ENCODE measurements at regions not wholly inside any gene's neighbourhood (a gene's known extent, or its start where the extent isn't known, plus 50 kb on each side); places are given as distances from the start of the nearest gene placed in this dataset.
"Not testable (repeated sequence)": the region's sequence is repeated elsewhere in the genome, so short reads cannot be mapped to it uniquely, and the experiment has no call there.

DNA sequence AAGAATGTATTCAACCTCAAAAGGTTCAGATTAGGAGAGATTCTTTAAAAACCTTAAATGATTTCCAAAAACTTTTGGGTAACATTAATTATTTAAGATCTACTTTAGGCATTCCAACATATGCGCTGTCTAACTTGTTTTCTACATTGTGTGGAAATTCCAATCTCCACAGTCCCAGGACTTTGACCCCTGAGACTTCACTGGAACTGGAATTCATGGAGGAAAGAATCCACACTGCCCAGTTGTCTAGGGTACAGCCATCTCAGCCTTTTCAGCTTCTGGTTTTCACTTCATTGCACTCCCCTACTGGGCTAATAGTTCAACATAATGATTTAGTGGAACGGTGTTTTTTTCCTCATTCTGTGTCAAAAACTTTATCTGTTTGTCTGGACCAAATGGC, 161.5 kb downstream of the IER5 start:
- ChIA-PET CTCF (no interaction called here), POLR2A (interaction anchor here (0.7 kb wide), 1 partner anchor 1349 kb away, joined by 3 read pairs; no protein-coding TSS in a partner anchor)
- Mint-ChIP-seq H3K9me3 (peaks cover 26% of the 10 kb centered on the region), H3K36me3 (no peaks in the 10 kb centered on the region), H3K27me3 (no peaks in the 10 kb centered on the region), H3K4me3 (no peak overlapping the region), H3K4me1 (ENCODE audit: low read depth) (no peaks in the 10 kb centered on the region), H3K27ac (no peak overlapping the region)
- no peak for DNase-seq
- intact Hi-C loops (cut with micrococcal nuclease): no loop called here

DNA sequence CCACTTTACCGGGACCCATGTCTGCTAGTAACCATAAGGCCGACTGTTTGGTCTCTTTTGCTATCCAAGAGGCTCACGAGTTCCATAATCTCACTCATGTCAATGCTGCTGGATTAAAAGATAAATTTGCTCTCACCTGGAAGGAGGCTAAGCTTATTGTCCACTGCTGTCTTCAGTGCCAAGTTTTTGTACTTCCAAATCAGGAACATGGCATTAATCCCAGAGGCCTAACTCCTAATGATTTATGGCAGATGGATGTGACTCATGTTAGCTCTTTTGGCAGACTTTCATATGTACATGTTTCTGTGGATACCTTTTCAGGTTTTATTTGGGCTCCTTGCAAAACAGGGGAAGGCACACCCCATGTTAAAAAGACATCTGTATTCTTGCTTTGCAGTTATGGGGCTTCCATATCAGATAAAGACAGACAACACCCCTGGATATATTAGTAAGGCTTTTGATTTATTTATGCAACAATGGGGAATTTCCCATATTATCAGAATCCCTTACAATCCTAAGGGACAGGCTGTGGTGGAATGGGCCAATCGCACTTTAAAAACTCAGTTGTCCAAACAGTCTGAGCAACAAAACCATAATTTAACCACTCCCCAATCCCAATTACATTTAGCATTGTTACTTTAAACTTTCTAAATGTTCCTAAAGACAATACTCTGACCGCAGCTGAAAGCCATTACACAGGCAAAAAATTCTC, 162.7 kb downstream of the IER5 start:
- H3K27ac Mint-ChIP-seq: no peak overlapping the region
- H3K4me3 Mint-ChIP-seq: no peak overlapping the region
- intact Hi-C loops (cut with micrococcal nuclease): no loop called here
- no peaks in the 10 kb centered on the region for H3K36me3 Mint-ChIP-seq
- H3K4me1 Mint-ChIP-seq (ENCODE audit: low read depth): no peaks in the 10 kb centered on the region
- no peaks in the 10 kb centered on the region for H3K27me3 Mint-ChIP-seq
- peaks cover 28% of the 10 kb centered on the region for H3K9me3 Mint-ChIP-seq
- CTCF ChIA-PET: no interaction called here
- no peak for DNase-seq
- POLR2A ChIA-PET: no interaction called here

DNA sequence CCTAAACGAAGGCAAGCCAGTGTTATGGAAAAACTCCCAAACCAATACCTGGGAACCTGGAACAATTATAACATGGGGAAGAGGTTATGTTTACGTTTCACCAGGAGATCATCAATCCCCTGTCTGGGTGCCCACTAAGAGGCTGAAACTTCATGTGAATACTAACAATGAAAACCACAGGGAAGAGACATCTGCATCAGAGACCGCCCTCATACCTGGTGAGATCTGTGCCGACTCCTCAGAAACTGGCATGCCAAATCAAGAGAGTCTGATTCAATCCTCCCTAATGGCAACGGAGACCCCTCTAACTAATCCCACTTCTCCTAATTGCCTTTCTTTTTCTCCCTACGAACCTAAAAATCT, 163.2 kb downstream of the IER5 start:
- H3K36me3 Mint-ChIP-seq: no peaks in the 10 kb centered on the region
- ChIA-PET CTCF (no interaction called here), POLR2A (no interaction called here)
- no peaks in the 10 kb centered on the region for H3K27me3 Mint-ChIP-seq
- no peak overlapping the region for H3K27ac Mint-ChIP-seq
- H3K4me1 Mint-ChIP-seq (ENCODE audit: low read depth): no peaks in the 10 kb centered on the region
- H3K4me3 Mint-ChIP-seq: no peak overlapping the region
- no peak for DNase-seq
- H3K9me3 Mint-ChIP-seq: peaks cover 24% of the 10 kb centered on the region
- intact Hi-C loops (cut with micrococcal nuclease): no loop called here

DNA sequence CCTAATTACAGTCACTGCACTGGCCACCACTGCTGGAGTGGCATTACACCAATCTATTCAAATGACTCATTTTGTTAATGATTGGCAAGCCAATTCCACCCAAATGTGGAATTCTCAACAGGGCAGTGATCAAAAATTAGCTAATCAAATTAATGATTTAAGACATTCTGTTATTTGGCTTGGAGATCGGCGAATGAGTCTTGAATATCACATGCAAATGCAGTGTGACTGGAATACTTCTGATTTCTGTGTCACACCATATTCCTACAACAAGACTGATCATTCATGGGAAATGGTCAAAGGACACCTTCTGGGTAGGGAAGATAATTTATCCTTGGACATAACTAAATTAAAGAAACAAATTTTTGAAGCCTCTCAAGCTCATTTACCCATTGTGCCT, 165.1 kb downstream of the IER5 start:
- H3K4me1 Mint-ChIP-seq (ENCODE audit: low read depth); DNase-seq; H3K36me3 Mint-ChIP-seq; H3K27me3 Mint-ChIP-seq; intact Hi-C loops (cut with micrococcal nuclease); POLR2A ChIA-PET; H3K4me3 Mint-ChIP-seq; H3K27ac Mint-ChIP-seq; CTCF ChIA-PET: not testable (repeated sequence)
- peaks cover 12% of the 10 kb centered on the region for H3K9me3 Mint-ChIP-seq

DNA sequence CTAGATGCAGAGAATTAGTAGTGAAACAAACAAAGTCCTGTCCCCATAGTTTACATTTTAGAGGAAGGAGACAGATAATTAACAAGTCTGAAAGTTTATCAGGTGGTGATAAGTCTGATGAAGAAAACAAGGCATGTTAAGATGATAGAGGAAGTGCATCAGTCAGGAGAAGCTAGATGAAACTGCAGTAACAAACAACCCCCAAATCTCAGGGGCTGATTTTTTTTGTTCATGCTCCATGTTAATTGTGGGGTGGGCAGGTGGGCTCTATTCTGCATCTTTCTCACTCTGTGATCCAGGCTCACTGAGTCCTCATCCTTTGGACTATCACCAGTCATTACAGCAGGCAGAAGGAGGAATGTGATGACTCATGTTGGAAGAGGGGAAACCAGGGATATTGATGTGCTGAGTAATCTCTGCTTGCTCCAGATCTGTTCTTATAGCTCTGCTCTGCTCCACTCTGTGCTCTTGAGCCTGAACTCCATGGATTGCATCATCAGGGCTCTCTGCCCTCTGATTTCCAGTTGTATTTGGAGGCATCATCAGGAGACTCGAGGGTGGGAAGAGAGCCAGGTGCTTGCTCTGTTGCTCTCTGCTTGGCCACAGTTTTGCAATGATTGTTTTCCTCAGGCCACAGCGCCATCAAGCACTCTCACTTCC, 166.9 kb downstream of the IER5 start:
- CTCF ChIA-PET: no interaction called here
- POLR2A ChIA-PET: no interaction called here
- Mint-ChIP-seq H3K9me3 (peaks cover 12% of the 10 kb centered on the region), H3K4me1 (ENCODE audit: low read depth) (no peaks in the 10 kb centered on the region), H3K27ac (no peak overlapping the region), H3K27me3 (peaks cover 2% of the 10 kb centered on the region), H3K36me3 (no peaks in the 10 kb centered on the region), H3K4me3 (no peak overlapping the region)
- intact Hi-C loops (cut with micrococcal nuclease): no loop called here
- no peak for DNase-seq

DNA sequence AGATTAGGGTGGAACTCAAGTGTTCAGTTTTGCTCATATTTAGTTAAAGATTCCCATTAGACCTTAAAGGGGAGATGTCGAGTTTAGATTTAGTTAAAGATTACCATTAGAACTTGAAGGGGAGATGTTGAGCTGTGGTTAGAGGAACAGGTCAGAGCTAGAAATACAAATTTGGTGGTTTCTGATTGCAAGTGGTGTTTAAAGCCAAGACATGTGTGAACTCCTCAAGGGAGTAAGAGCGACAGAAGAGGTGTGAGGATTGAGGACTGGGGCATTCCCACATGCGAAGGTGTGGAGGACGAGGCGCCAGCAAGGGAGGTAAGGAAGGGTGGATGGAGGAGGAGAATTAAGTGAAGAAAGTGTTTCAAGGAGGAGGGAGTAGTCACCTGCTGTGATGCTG, 168.6 kb downstream of the IER5 start:
- Mint-ChIP-seq H3K27me3 (peaks cover 3% of the 10 kb centered on the region), H3K9me3 (peaks cover 12% of the 10 kb centered on the region), H3K27ac (no peak overlapping the region), H3K36me3 (no peaks in the 10 kb centered on the region), H3K4me1 (ENCODE audit: low read depth) (no peaks in the 10 kb centered on the region), H3K4me3 (no peak overlapping the region)
- ChIA-PET POLR2A (no interaction called here), CTCF (no interaction called here)
- no peak for DNase-seq
- intact Hi-C loops (cut with micrococcal nuclease): no loop called here

DNA sequence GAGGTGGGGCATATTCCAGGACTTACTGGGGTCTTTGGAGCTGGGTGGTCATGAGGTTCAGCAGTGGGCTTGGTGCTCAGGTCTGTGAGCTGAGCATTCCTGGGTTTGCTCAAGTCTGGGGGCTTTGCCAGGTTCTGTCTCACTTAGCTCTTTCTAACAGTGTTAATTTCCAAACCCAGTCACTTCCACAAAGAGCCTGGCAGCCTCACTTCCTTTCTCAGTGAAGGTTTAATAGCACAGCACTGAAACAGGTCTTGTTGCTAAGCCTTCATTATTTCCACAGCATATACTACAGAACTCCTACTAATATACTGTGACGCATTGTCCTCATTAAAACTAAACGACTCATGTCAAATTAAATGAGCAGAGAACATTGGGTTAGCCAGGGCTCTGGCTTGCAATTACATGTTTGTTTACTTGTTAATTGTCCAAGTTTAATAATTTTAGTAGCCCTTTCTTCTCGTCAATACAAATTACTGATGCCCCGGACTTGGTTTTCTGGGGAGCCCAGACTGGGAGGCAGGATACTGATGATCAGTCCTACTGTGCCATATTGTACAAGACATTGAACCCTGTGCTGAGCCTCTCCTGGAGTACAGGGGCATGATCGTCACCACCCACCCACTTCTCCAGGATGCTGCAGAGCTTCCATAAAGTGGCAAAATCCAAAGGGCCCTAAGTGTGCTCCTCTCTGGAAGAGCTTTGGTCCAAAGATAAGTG, 170.7 kb downstream of the IER5 start:
- no peak for DNase-seq
- H3K27ac Mint-ChIP-seq: no peak overlapping the region
- no peak overlapping the region for H3K4me3 Mint-ChIP-seq
- no peaks in the 10 kb centered on the region for H3K4me1 Mint-ChIP-seq (ENCODE audit: low read depth)
- peaks cover 11% of the 10 kb centered on the region for H3K9me3 Mint-ChIP-seq
- ChIA-PET POLR2A (no interaction called here), CTCF (no interaction called here)
- H3K27me3 Mint-ChIP-seq: peaks cover 6% of the 10 kb centered on the region
- intact Hi-C loops (cut with micrococcal nuclease): no loop called here
- H3K36me3 Mint-ChIP-seq: no peaks in the 10 kb centered on the region

DNA sequence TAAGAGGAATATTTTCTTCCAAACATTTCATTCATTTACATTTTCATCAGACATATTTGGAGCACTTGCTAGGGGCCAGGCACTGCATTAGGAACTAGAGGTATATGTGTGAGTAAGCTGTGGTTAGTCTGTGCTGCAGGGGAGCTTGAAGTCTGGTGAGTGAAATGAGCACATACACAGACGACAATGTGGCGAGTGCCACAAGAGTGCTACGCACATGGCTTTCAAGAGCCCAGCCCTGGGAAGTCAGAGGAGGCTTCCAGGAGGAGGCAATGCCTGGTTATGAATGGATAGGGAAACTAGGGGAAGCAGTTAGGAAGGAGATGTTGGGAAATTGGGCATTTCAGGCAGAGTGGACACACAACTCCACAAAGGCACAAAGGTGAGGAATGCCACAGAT, 171.8 kb downstream of the IER5 start:
- peaks cover 6% of the 10 kb centered on the region for H3K27me3 Mint-ChIP-seq
- POLR2A ChIA-PET: no interaction called here
- peaks cover 2% of the 10 kb centered on the region for H3K9me3 Mint-ChIP-seq
- no peak overlapping the region for H3K4me3 Mint-ChIP-seq
- H3K27ac Mint-ChIP-seq: no peak overlapping the region
- CTCF ChIA-PET: no interaction called here
- H3K4me1 Mint-ChIP-seq (ENCODE audit: low read depth): no peaks in the 10 kb centered on the region
- no peak for DNase-seq
- no peaks in the 10 kb centered on the region for H3K36me3 Mint-ChIP-seq
- intact Hi-C loops (cut with micrococcal nuclease): no loop called here

DNA sequence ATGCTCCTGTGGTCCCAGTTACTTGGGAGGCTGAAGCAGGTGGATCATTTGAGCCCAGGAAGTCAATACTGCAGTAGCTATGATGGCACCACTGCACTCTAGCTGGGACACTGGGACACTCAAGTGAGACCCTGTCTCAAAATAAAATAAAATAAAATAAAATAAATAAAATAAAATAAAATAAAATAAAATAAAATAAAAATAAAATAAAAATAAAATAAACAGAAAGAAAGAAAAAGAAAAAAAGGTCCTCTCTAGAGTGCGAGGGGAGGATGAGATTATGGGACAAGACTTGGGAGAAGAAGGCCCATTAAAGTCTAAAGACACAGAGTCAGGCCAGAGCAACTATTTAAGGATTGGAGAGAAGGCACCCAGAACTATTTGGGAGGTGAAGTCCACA, 172.5 kb downstream of the IER5 start:
- intact Hi-C loops (cut with micrococcal nuclease): no loop called here
- ChIA-PET CTCF (no interaction called here), POLR2A (no interaction called here)
- H3K27ac Mint-ChIP-seq: no peak overlapping the region
- no peak overlapping the region for H3K4me3 Mint-ChIP-seq
- H3K36me3 Mint-ChIP-seq: no peaks in the 10 kb centered on the region
- H3K27me3 Mint-ChIP-seq: peaks cover 6% of the 10 kb centered on the region
- no peaks in the 10 kb centered on the region for H3K4me1 Mint-ChIP-seq (ENCODE audit: low read depth)
- H3K9me3 Mint-ChIP-seq: no peaks in the 10 kb centered on the region
- DNase-seq: no peak

DNA sequence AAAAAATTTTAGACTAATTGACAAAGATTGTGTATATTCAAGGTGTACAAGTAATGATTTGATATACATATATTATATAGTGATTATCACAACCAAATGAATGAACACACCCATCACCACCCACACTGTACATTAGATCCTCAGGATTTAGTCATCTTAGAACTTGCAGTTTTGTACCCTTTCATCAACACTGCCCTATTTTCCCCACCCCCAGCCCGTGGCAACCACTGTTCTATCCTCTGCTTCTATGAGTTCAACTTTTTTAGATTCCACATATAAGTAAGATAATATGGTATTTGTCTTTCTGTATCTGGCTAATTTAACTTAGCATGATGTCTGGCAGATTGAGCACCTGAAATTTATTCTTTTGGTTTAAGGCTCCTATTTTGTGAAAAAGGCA, 173.6 kb downstream of the IER5 start:
- H3K4me1 Mint-ChIP-seq (ENCODE audit: low read depth): no peaks in the 10 kb centered on the region
- no peak overlapping the region for H3K27ac Mint-ChIP-seq
- no peaks in the 10 kb centered on the region for H3K9me3 Mint-ChIP-seq
- DNase-seq: no peak
- POLR2A ChIA-PET: no interaction called here
- H3K4me3 Mint-ChIP-seq: no peak overlapping the region
- CTCF ChIA-PET: no interaction called here
- H3K36me3 Mint-ChIP-seq: no peaks in the 10 kb centered on the region
- intact Hi-C loops (cut with micrococcal nuclease): no loop called here
- peaks cover 6% of the 10 kb centered on the region for H3K27me3 Mint-ChIP-seq

DNA sequence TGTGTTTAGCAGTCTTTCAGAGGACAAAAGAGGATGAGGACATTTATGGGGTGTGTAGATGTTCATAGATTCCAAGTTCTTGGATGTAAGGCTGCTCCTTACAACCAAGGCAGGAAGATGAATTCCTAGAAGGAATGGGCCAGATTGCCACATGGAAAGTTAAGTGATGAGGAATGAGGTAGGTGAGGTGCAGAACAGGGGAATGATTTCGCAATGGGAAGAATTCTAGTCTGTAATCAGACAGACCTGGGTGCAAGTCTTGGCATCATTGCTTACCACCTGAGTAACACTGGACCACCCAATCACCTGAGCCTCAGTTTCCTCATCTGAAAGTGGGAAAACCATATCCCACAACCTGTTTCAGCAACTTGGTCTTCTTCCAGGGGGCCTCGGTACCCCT, 174.9 kb downstream of the IER5 start:
- ChIA-PET POLR2A (no interaction called here), CTCF (no interaction called here)
- H3K36me3 Mint-ChIP-seq: no peaks in the 10 kb centered on the region
- no peaks in the 10 kb centered on the region for H3K4me1 Mint-ChIP-seq (ENCODE audit: low read depth)
- DNase-seq: no peak
- no peak overlapping the region for H3K4me3 Mint-ChIP-seq
- H3K9me3 Mint-ChIP-seq: no peaks in the 10 kb centered on the region
- no peak overlapping the region for H3K27ac Mint-ChIP-seq
- peaks cover 6% of the 10 kb centered on the region for H3K27me3 Mint-ChIP-seq
- intact Hi-C loops (cut with micrococcal nuclease): no loop called here

DNA sequence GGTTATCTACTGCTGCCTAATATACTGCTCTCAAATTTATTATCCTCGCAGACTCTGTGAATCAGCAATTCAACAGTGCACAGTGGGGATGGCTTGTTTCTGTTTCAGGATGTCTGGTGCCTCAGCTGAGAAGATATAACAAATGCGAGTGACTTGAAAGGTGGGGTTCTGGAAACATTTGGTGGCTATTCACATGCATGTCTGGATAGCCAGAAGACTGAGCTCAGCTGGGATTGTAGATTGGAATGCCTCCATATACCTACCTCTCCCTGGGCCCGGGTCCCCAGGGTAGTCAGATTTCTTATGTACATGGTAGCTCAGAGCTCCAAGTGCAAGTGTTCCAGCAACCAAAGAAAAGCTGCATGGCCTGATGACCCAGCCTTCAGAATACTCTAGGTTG, 176.3 kb downstream of the IER5 start:
- peaks cover 10% of the 10 kb centered on the region for H3K27me3 Mint-ChIP-seq
- ChIA-PET CTCF (no interaction called here), POLR2A (no interaction called here)
- no peaks in the 10 kb centered on the region for H3K36me3 Mint-ChIP-seq
- H3K4me3 Mint-ChIP-seq: no peak overlapping the region
- DNase-seq: no peak
- no peaks in the 10 kb centered on the region for H3K4me1 Mint-ChIP-seq (ENCODE audit: low read depth)
- intact Hi-C loops (cut with micrococcal nuclease): no loop called here
- H3K9me3 Mint-ChIP-seq: no peaks in the 10 kb centered on the region
- H3K27ac Mint-ChIP-seq: no peak overlapping the region

DNA sequence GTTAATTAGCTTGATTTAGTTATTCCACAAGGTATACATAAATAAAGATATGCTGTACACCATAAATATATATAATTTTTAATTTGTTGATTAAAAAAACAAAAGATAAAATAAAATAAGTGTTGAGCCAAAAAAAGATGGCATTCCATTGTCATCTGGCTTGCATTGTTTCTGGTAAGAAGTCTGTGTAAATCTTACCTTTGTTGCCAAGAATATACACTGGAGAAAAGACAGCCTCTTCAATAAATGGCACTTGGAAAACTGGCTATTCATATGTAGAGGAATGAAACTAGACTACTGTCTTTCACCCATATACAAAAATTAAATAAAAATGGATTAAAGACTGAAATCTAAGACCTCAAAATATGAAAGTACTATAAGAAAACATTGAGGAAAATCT, 196.5 kb downstream of the IER5 start:
- intact Hi-C loops (cut with micrococcal nuclease): no loop called here
- Mint-ChIP-seq H3K27me3 (no peaks in the 10 kb centered on the region), H3K4me1 (ENCODE audit: low read depth) (no peaks in the 10 kb centered on the region), H3K9me3 (peaks cover 40% of the 10 kb centered on the region), H3K27ac (no peak overlapping the region), H3K36me3 (no peaks in the 10 kb centered on the region), H3K4me3 (no peak overlapping the region)
- POLR2A ChIA-PET: no interaction called here
- DNase-seq: no peak
- CTCF ChIA-PET: no interaction called here
